Urothelium cell line (cell line): ENCODE measurements at regions not wholly inside any gene's neighbourhood (a gene's known extent, or its start where the extent isn't known, plus 50 kb on each side); places are given as distances from the start of the nearest gene placed in this dataset.
A peak's percentile ranks its signal among the peaks of the same experiment; 100 is the strongest.
"Not testable (repeated sequence)": the region's sequence is repeated elsewhere in the genome, so short reads cannot be mapped to it uniquely, and the experiment has no call there.

Experiments
- DNase-seq: peaks from one replicate; pipeline ENCODE4 v3.0.0; 2011; ENCODE audit warnings: low spot score, mixed read lengths
- FAIRE-seq: peaks from 2 replicates; lab custom pipeline; 2011; peaks lifted over from hg19 to GRCh38; lab: Jason Lieb, UNC

DNA sequence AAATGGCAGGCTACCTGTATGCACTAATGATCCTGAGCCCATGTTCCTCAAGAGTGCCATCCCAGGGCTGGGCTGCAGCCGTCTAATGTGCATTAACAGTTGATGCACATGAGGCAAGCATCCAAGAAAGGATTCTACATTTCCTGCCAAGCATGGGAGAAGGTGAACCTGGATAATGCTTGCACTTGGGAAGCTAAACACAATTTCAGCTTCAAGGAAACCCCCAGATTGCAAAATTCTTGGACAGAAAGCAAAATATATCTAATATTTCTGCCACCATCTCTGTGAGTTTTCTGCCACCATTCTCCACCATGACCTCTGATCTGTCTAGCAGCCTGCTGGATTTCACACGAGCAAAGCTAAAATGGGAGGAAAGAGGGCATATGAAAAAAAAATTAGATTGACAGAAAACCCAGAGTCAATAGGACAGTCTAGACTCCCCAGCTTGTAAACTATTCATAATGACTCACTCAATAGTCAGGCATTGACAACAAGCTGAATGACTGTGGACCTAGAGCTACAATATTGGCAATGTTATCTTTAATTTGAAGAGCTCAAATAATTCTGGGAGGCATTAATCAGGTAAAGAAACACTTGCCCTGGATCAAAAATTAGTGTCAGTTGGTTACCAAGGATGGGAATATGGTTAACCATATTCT is 91.9 kb upstream of the BCL2L14 start:
- DNase-seq = no peak
- peak; percentile 75 for FAIRE-seq

DNA sequence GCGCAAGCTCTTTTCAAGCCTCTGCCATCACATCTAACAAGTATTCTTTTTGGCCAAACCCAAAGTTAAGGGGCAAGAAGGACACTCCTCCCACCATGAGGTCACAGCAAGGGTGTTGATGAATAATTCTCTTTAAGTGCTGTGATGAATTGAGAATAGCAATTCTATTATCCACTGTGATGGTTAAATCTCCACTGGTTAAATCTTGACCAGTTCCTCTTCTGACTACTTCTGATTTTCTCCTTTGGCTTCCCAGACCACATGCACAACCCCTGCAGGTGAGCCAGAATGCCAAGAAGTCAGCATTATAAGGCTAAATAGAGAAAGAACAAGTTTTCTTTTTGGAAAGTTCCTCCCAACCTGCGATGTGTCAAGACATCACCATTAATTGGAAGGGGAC is 90.6 kb upstream of the BCL2L14 start:
- FAIRE-seq (no peak), DNase-seq (no peak)

DNA sequence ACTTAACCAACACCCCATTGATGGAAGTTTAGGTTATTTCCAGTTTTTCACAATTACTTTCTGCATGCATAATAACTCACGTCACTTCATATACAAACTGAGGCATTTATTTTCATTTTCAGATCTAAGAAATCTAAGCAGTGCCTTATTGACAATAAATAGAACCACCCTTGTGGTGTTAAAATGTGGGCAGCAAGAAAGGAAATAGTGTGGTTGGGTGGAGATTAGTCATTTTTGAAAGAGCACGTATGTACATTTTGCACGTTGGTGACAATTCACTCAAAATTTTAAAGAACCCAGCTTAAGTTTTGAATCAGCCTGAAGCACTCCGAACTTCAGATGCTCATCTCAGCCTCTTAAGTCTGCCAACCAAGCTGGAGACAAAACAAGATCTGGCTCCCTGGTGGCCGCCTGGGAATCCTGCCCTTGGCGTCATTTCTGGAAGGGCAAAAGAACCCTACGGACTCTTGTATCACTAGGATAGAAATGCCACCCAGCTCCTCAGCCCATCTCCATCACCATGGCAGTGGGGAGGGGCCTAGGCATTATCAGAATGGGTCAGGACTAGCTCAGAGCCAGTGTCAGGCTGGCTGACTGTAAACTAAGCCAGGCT is 89.5 kb upstream of the BCL2L14 start:
- no peak for DNase-seq
- FAIRE-seq = no peak

DNA sequence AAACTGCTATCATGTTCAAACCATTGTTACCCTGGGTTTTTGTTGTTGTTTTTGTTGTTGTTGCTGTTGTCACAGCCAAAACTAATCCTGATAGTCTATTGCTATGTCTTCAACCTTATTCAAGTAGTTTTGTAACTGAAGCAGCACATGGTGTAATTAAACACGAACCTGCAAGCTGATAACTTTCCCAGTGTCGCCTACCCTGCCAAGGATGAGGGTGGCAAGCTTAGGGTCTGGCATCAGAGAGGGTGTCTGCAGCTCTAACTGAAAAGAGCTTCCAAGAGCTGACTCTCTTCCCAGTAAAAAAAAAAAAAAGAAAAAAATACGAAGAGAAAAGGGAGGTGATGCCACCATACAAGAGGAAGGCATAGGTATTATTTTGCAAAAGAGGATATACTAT is 86.3 kb upstream of the BCL2L14 start:
- FAIRE-seq (no peak), DNase-seq (no peak)

DNA sequence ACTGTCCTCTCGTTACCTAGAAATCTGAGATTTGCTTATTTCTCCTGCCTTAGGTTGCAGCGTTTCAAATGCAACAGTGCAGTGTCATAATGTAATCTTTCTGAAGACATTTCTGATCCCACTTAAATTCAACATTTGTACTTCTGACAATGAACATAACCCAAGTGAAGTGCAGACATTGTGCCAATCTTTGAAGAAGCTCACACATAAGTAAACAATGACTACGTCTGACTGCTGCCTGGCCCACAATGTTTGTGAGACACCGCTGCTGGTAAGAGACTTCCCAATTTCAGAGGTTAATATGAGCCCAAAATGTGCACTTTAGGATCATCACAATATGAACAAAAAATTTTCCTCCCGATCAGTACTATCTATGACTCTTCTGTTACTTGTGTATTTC is 84.6 kb upstream of the BCL2L14 start:
- peak; percentile 27 for FAIRE-seq
- DNase-seq = no peak

DNA sequence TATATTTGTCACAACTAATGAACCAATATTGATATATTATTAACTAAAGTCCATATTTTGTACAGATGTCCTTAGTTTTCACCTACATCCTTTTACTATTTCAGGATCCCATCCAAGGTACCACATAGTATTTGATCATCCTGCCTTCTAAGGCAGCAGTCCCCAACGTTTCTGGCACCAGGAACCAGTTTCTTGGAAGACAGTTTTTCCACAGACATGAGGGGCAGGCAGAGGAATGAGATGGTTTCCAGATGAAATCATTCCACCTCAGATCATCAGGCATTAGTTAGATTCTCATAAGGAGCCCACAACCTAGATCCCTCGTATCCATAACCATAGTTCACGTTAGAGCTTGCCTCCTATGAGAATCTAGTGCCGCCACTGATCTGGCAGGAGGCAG is 82.8 kb upstream of the BCL2L14 start:
- no peak for FAIRE-seq
- DNase-seq = no peak

DNA sequence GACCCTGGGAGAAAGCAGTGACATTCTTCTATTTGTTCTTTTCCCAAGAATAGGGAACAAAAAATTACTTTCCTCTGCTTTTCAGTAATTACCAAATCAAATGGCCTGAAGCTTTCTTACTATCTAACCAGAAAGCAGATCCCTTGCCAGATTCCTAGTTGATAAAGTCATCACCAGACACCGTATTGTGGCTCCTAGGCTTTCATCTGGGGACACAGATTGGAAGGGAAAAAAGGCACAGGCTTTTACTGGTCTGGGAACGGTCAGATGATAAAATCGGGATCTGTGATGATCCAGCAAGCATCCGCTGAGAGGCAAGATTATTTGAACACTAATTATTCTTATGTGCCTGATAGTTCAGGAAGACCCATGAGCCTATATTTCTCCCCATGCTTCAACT is 79.1 kb upstream of the BCL2L14 start:
- FAIRE-seq (no peak), DNase-seq (no peak)

DNA sequence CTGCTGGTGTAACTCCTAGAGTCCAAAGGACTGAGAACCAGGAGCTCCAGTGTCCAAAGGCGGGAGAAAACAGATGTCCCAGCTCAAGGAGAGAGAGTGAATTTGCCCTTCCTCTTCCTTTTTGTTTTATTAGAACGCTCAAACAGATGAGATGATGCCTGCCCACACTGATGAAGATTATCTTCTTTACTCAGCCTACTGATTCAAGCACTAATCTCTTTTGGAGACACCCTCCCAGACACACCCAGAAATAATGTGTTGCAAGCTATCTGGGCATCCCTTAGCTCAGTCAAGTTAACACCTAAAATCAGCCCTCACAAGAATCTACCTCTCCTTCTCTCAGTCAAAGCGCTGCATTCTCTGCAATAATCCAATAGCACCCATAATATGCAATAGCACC is 78.2 kb upstream of the BCL2L14 start:
- no peak for FAIRE-seq
- no peak for DNase-seq

DNA sequence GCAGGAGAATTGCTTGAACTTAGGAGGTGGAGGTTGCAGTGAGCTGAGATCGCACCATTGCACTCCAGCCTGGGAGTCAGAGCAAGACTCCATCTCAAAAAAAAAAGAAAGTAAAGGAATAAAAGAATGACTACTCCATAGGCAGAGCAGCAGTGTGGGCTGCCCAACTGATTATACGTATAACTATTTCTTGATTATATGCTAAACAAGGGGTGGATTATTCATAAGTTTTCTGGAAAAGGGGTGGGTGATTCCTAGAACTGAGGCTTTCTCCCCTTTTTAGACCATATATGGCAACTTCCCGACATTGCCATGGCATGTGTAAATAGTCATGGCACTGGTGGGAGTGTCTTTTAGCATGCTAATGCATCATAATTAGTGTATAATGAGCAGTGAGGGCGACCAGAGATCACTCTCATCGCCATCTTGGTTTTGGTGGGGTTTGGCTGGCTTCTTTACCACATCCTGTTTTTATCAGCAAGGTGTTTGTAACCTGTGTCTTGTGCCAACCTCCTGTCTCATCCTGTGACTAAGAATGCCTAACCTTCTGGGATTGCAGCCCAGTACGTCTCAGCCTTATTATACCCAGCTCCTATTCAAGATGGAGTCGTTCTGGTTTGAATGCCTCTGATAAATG is 72.3 kb upstream of the BCL2L14 start:
- FAIRE-seq = peak; percentile 82
- not testable (repeated sequence) for DNase-seq

DNA sequence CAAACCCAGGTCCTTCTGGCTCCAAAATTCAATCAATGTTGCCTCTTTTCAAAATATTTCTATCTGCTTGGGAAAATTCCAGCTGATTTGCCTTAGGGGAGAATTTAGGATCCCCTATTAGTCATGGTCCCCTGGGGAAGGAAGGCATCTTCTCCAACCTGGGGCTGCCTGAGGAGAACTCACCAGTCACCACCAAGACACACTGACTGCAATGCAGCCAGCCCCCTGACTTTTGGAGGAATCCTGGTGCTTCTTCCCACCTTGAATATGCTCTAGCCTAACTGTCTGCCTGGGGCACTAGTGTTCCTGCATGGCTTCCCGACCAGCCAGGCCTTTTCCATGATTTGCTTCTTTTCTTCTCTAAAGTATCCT is 71.8 kb upstream of the BCL2L14 start:
- no peak for FAIRE-seq
- DNase-seq = no peak

DNA sequence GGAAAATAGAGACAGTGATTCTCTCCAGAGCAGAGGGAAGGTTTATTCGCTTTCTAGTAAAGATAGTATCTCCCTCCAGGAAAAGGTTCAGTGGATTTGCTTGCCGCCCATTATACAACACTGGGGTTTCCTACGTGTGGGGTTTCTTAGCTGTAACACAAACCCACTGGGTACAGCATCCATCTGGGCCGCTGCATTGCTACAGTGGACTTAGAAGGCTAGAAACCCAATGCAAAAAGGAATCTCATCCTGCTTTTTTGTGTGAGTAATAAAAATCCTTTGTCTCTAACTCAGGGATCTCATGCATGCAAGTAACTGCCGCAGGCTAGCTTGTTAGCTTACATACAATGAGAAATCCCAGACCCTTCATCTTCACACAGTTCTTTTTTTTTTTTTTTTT is 67.1 kb upstream of the BCL2L14 start:
- FAIRE-seq (no peak), DNase-seq (no peak)

DNA sequence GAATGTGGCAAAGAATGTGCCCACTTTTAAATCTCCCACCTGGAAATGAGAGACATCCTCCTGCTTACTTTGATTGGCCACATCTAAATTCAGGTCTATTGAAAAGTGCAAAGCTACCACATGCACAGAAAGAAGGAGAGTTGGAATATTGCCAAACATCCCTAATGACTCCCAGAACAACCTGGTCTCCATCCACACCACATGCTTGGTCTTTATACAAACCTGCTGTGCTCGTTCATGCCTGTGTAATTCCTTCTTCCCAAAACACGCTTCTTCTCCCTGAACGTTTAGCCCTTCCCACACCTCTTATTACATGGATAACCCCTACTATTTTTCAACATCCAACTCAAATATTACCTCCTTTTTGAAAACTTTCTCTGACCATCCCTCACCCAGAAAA is 66.2 kb upstream of the BCL2L14 start:
- DNase-seq (no peak), FAIRE-seq (no peak)

DNA sequence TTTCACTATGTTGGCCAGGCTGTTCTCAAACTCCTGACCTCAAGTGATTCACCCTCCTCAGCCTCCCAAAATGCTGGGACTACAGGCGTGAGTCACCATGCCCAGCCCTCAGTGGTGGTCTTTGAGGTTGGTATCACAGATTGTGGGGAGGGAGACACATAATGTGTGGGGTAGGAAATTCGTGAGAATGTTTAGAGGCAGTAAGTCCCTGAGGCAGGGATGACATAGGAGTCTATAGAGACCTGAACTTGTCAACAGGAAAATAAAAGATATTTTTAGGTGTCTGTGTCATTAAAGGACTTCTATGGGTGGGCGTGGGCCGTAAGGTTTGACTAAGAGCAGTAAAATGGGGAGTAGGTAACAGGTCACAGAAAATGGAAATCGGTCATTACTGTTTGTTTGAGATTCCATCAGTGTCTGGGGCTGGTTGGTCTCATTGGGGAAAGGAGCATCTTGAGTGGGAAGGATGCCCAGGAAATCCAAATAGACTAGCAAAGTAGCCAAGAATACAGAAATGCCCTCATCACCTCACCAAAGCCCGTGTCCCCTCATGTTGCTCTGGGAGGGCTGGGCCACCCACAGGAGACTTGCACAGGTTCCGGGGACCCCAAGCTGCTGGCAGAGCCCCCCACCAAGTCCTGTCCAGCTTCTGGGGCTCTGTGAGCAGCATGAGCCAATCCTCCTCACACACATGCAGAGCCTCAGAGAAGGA is 63.6 kb upstream of the BCL2L14 start:
- FAIRE-seq (peak; percentile 91), DNase-seq (peak; percentile 77)

DNA sequence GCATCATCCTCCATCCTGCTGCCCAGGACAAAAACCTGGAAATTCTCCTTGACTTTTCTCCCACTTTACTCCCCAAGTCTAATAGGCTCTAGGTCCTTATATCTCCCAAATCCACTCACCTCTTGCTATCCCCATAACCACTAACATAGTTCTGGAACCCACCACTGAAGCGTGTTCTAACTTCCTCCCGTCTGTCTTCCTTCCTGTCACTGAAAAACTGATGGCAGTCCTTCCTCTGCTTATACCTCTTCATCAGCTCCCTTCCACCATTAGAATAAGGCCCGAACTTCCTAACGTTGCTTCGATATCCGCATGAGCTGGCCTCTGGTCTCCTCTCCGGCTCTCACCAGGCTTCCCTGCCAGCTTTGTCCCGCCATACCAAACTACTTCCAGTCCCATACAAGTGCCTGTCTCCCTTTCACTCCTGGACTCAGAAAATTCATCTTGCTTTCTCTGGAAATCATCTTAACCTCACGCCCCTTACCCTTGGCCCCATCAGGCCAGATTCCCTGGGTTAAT is 63.0 kb upstream of the BCL2L14 start:
- no peak for FAIRE-seq

DNA sequence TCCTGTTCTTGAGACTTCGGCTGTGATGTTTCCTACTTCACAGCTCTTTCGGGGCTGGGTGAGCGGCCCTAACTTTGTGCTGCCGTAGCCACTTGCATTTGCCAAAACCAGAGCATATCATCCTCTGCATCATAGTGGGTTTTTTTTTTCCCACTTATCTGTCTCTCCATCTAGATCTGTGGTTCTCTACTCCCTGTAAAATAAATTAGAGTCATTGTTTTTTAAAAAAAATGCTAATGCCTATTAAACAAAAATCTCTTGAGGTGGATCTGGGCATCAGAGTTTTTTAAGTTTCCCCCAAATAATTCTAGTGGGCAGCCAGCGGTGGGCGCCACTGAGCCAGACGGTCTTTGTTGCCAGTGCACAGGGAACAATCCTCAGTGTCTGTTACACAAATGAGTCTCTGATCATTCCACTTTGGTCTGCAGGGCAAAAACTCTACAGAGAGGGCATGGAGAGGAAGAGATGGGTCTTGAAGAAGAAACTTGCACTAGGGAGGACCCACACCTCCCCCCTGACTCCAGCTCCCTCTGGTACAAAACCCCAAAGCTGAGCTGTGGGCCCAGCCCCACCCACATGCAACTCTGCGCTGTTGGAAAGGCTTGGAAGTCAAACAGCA is 62.4 kb upstream of the BCL2L14 start:
- DNase-seq (no peak), FAIRE-seq (no peak)

More for the DNA sequence above, 63.0 kb upstream of the BCL2L14 start:
- DNase-seq = no peak

DNA sequence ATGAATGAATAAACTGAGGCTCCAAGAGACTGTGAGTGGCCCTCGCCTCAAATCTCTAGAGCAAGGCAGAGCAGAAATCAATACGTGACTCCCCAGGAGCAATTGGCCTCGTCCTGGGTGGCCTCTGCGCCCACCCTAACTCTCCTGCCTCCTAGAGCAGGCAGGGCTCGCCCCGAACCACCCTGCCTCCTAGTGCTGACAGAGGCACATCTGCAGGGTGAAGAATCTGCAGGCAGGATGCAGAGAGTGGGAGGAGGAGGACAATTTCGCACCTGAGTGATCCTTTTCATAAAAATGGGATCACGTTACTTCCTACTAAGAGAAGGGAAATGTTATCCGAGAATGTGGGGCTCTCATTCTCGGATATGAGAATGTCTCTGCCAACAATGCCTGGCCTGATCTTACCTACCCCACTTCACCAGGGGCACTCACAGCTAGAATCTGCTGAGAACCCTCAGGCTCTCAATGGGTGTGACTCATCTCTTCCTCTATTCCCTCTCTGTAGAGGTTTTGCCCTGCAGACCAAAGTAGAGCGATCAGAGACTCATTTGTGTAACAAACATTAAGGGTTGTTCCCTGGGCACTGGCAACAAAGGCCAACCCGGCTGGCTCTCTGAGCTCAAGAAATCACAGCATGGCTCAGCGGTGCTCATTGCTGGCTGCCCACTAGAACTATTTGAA is 61.7 kb upstream of the BCL2L14 start:
- FAIRE-seq = peak; percentile 96
- peak; percentile 91 for DNase-seq

DNA sequence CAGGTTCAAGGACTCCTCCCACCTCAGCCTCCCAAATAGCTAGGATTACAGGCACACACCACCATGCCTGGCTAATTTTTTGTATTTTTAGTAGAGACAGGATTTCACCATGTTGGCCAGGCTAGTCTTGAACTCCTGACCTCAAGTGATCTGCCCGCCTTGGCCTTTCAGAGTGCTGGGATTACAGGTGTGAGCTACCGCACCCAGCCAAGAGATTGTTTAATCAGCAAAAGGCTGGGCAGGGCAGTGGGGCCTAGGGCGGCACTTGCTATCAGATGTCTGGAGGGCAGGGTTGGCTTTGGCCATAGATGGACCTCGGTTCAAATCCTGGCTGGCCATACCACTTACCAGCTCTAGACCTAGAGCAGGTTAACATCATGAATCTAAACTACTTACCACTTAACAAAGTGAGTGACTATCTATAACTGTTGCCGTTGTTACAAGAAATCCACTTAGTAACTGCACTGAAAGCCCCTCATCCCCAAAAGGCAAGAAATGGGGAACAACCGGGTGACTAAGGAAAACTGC is 60.9 kb upstream of the BCL2L14 start:
- FAIRE-seq = peak; percentile 55
- DNase-seq = not testable (repeated sequence)

DNA sequence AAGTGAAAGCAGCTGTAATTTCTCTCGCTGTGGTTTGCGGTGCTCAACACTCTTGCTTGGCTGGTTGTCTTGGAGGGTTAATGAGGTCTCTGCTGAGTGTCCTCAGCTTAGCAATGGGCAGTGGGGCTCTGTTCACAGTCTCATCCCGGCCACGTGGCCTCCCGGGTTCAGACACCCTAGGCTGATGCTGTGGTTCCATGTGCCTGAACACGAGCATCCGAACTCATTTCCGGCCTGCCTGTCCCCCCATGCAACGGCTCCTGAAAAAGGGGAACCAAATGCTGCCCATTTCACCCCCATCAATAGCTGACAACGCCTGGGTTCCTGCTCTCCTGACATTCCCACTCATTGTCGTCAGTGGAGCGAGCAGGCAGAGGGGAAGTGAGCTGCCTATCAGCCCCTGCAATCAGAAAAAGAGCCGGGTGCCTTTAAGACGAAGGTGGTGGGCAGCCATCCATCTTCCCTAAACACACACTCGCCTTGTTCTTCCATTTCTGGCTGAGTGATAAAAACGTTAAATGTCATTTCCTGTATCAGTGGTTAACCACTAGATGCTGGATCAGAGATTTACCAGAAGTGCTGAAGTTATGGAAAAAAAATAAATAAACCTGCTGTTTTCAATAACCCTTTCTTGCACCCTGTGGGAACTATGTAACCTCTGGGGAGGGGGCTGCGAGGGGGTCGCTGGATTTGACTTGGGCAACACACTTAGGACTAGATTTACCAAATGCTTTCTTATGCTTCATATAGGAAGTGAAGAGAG is 60.3 kb upstream of the BCL2L14 start:
- DNase-seq (peak; percentile 80), FAIRE-seq (peak; percentile 88)

DNA sequence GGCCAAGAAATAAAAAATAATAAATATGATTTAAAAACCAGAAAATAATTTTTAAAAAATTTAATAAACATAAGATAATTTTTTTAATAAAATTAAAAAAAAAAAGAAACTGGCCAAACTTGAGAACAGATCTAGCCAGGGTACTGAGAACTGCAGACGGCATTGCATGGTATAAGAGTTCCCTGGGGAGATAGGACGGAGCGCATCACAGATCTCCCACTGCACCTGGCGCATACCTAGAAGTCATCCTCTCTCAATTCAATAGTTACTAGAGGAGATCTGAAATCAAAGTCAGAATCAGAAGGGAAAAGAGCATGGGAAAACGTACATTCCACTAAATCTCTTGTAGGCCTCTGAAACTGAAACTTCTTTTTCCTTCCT is 58.9 kb upstream of the BCL2L14 start:
- no peak for FAIRE-seq

More for the DNA sequence above, 58.9 kb upstream of the BCL2L14 start:
- DNase-seq = no peak
